ENCODE measurements at regions not wholly inside any gene's neighbourhood (a gene's known extent, or its start where the extent isn't known, plus 50 kb on each side); places are given as distances from the start of the nearest gene placed in this dataset.

DNA sequence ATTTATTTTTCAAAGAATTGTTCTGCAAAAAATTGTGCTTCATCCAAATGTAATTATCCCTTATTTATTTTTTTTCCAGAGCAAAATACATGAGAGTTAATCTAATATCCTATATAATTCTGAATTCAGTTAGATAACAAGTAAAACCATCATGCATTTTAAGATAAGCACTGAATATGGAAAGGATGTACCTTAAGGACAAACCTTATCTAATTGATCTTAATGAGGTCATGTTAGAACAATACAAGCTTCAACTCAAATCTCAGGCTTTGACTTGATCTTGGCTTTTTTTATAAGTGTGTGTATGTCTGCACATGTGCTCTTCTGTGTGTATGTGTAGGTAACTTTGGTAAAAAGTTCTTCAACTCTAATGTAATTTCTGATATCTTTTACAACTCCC lies 1828.8 kb downstream of the PCDH9 start:
- TF ChIP-seq EZH2phosphoT487 (IDR thresholded peaks at IDR 0.05; ENCODE audit: borderline replicate concordance, low read length) (no peak), CTCF (IDR thresholded peaks at IDR 0.05; ENCODE audit: low read depth, low read length, poor library complexity, severe bottlenecking) (no peak)
